Coronary artery (tissue), 2 donors: ENCODE measurements at regions not wholly inside any gene's neighbourhood (a gene's known extent, or its start where the extent isn't known, plus 50 kb on each side); places are given as distances from the start of the nearest gene placed in this dataset.

Experiments
- DNase-seq: peaks from one replicate; pipeline ENCODE4 v3.0.0-alpha.2; 2017; ENCODE audit warnings: low spot score
- H3K27ac ChIP-seq, 2 donors: fragments of 200-600 bp; sonication (generic); one replicate each; pipeline ENCODE4 v1.5.1; 2016 to 2019
- H3K4me3 ChIP-seq: fragments of 200-600 bp; sonication (generic); 2 replicates; pipeline ENCODE4 v1.5.1; 2016; ENCODE audit warnings: mild to moderate bottlenecking, moderate library complexity
- TF ChIP-seq, protein P1 (sequence below): fragments of 200-600 bp; sonication (generic); IDR thresholded peaks from one replicate; pipeline ENCODE4 v1.5.1; 2019; ENCODE audit warnings: antibody characterized with exemption

DNA sequence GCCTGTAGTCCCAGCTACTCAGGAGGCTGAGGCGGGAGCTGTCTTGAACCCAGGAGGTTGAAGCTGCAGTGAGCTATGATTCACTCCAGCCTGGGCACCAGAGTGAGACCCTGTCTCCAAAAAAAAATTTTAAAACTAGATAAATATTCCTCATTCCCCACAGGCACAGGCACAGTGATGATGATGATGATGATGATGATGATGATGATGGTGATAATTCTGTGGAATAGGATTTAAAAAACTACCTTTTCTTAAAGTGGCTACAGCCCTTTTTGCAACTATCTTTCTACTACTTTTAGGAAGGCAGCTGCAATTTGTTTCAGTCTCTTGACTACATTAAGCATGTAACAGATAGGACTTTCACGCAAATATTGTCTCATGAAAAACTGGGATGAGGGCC, 76.6 kb upstream of the SCAF8 start:
- H3K27ac ChIP-seq: no peak overlapping the region
- H3K4me3 ChIP-seq: no peak overlapping the region
- no peak for DNase-seq
- TF ChIP-seq, protein P1, sequence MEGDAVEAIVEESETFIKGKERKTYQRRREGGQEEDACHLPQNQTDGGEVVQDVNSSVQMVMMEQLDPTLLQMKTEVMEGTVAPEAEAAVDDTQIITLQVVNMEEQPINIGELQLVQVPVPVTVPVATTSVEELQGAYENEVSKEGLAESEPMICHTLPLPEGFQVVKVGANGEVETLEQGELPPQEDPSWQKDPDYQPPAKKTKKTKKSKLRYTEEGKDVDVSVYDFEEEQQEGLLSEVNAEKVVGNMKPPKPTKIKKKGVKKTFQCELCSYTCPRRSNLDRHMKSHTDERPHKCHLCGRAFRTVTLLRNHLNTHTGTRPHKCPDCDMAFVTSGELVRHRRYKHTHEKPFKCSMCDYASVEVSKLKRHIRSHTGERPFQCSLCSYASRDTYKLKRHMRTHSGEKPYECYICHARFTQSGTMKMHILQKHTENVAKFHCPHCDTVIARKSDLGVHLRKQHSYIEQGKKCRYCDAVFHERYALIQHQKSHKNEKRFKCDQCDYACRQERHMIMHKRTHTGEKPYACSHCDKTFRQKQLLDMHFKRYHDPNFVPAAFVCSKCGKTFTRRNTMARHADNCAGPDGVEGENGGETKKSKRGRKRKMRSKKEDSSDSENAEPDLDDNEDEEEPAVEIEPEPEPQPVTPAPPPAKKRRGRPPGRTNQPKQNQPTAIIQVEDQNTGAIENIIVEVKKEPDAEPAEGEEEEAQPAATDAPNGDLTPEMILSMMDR: no peak

DNA sequence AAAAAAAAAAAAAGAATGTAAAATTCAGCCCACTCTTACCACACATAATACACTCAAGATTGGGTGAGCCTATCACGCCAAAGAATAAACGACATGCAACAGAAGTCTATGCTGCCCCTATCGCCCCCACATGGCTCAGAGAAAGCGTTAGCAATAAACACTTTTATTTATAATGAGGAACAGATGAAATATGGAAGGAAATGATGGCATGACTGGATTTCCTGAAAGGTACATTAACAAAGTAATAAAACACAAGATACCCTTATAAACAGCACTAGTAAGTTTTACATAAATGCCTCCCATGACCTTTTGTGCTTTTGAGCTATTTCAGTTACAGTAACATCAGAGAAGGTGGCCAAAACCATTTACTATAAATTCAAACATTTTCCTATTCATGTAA, 71.4 kb upstream of the SCAF8 start:
- TF ChIP-seq, protein P1: no peak
- H3K27ac ChIP-seq: no peak overlapping the region
- no peak overlapping the region for H3K4me3 ChIP-seq
- DNase-seq: no peak

DNA sequence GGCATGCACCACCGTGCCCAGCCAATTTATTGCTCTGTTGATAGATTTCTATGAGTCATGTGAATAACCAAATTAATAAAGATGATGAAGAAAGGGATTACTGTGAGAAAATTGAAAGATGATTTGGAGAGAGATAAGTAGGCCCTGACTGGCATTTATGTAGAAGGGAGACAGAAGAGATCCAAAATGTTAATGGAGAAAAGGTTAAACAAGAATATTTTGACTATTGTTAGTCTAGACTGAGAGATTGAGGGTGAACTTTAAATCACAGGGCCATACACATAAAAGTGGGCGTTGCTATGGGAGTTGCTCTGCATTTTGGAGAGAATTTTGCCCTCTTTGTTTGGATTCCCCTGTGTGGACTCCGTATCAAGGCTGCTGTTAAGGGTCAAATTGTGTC, 68.9 kb upstream of the SCAF8 start:
- Histone ChIP-seq H3K27ac (no peak overlapping the region), H3K4me3 (no peak overlapping the region)
- TF ChIP-seq, protein P1: no peak
- DNase-seq: no peak

DNA sequence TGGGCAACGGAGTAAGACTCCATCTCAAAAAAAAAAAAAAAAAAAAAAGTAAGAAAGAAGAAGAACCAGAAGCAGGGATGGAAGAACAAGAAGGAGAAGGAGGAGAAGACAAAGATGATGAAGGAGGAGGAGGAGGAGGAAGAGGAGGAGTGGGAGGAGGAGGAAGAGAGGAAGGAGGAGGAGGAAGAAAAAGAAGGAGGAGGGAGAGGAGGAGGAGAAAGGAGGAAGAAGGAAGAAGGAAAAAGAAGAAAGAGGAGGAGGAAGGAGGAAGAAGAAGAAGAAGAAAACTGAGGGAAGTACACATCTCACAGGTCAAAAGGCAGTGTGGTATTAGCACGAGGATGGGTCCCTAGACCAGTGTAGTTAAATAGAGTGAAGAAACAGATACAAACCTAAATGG, 65.1 kb upstream of the SCAF8 start:
- no peak for DNase-seq
- TF ChIP-seq, protein P1: no peak
- H3K4me3 ChIP-seq: no peak overlapping the region
- H3K27ac ChIP-seq: no peak overlapping the region

DNA sequence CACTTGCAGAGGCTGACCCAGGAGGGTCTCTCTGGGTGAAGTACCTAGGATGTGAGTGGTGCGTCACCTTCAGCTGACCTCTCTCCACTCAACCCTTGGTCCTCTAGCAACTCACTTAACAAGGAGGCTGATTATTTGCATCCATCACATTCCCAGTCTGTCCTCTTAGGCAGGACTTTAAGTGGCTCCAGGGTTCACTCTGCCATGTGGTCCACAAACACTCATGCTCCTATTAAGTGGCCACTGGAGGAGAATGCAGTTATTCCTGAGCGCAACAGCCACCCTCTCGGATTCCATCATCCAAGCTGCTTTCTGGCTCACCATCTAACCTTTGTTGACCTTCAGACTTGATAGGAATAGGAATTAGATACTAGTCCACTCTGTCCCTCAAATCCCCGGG, 61.1 kb upstream of the SCAF8 start:
- DNase-seq: no peak
- TF ChIP-seq, protein P1: no peak
- Histone ChIP-seq H3K4me3 (no peak overlapping the region), H3K27ac (no peak overlapping the region)

DNA sequence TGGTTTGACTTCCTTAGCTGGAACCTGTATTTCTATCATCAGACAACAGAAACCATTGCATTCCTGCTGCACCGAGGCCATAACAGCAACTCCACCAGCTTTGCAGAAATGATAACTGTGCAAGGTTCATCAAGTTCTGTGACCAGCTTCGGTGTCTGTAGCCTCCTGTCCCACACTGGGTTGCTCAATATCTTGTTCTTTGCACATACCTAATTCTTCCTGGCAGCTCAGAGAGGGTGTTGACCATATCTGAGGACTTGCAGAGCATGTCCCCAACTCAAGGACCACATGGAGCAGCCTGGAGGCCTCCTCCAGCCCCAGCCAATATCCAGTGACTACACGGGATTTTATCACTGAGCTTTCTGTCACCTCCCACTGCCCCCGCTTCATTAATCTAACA, 59.3 kb upstream of the SCAF8 start:
- H3K4me3 ChIP-seq: no peak overlapping the region
- DNase-seq: no peak
- H3K27ac ChIP-seq: no peak overlapping the region
- TF ChIP-seq, protein P1: no peak

DNA sequence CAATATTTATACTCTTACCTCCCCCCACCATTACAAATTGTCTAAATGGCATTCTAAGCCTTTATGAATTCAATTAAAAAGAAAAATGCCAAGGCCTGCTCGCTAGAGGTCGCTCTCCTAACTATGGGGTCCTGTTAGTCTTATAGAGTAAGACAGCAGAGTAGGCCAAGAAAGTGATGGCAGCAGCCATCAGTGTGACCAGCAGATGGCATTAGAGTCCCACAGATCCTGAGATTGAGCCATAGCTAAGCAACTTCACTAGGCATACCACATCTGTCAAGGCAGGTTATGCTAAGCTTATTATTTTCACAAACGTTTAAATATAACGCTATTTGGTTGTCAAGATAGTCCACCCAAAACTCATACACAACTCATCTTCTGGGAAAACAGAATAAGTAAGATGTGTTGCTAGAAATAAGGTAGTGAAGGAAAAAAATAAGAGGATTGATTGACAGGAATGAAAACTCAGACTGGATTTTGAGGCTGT, 57.6 kb upstream of the SCAF8 start:
- H3K4me3 ChIP-seq: no peak overlapping the region
- no peak overlapping the region for H3K27ac ChIP-seq
- DNase-seq: peak; percentile 82
- TF ChIP-seq, protein P1: peak; percentile 93
